Mesothelial cell of epicardium (in vitro differentiated cells): ENCODE measurements at regions not wholly inside any gene's neighbourhood (a gene's known extent, or its start where the extent isn't known, plus 50 kb on each side); places are given as distances from the start of the nearest gene placed in this dataset.
A peak's percentile ranks its signal among the peaks of the same experiment; 100 is the strongest.
"Not testable (repeated sequence)": the region's sequence is repeated elsewhere in the genome, so short reads cannot be mapped to it uniquely, and the experiment has no call there.

ENCODE experiments used
- DNase-seq, 2 experiments: peaks; one replicate each; pipeline ENCODE4 v3.0.0; 2021; ENCODE audit warnings: low spot score in 2 of 2; ENCODE audit not compliant: unreplicated experiment in 2 of 2
- H3K27ac Mint-ChIP-seq: 2 replicates; pipeline ENCODE4 v1.8.0; 2021; ENCODE audit warnings: mixed read lengths
- H3K27me3 Mint-ChIP-seq: 2 replicates; pipeline ENCODE4 v1.8.0; 2021; ENCODE audit warnings: low read depth, mixed read lengths
- H3K36me3 Mint-ChIP-seq: 2 replicates; pipeline ENCODE4 v1.8.0; 2021; ENCODE audit warnings: mixed read lengths
- H3K4me1 Mint-ChIP-seq: 2 replicates; pipeline ENCODE4 v1.8.0; 2021; ENCODE audit warnings: mixed read lengths
- H3K4me3 Mint-ChIP-seq: 2 replicates; pipeline ENCODE4 v1.8.0; 2021; ENCODE audit warnings: mild to moderate bottlenecking, moderate library complexity, mixed read lengths
- H3K9me3 Mint-ChIP-seq: 2 replicates; pipeline ENCODE4 v1.8.0; 2021; ENCODE audit warnings: mixed read lengths
- CTCF ChIP-seq: fragments of 200-600 bp; sonication (generic); IDR thresholded peaks from one replicate; pipeline ENCODE4 v1.5.0; 2021; ENCODE audit warnings: antibody characterized with exemption; ENCODE audit not compliant: unreplicated experiment

DNA sequence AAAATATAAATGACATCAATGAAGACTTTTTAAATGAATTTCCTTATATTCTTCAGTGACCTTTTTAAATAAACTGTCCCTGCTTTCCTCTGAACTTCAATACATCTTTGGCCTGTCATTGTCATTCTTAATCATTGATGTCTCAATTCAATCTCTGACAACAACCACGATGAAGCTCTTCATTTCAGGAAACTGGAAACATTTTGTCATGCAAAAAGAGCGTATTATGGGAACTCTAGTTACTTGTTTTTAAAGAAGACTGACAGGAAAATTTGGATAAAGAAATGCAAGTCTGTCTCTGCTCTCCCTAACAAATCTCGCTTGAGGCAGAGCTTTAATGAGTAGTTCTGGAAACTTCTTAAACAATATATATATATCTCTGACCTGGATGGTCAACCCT, 535.8 kb upstream of the ADGRL2 start:
- Mint-ChIP-seq H3K9me3 (peaks cover 4% of the 10 kb centered on the region), H3K27ac (no peak overlapping the region), H3K4me1 (peaks cover 15% of the 10 kb centered on the region), H3K4me3 (no peak overlapping the region), H3K36me3 (no peaks in the 10 kb centered on the region), H3K27me3 (no peaks in the 10 kb centered on the region)
- TF ChIP-seq CTCF: no peak
- no peak for DNase-seq

GRCh38 chr1:81259625-81260411, 540.9 kb upstream of the ADGRL2 start:
- H3K9me3 Mint-ChIP-seq: peaks cover 4% of the 10 kb centered on the region
- no peak overlapping the region for H3K4me3 Mint-ChIP-seq
- no peak overlapping the region for H3K27ac Mint-ChIP-seq
- H3K4me1 Mint-ChIP-seq: no peaks in the 10 kb centered on the region
- no peaks in the 10 kb centered on the region for H3K36me3 Mint-ChIP-seq
- TF ChIP-seq CTCF: no peak
- no peaks in the 10 kb centered on the region for H3K27me3 Mint-ChIP-seq
- DNase-seq: no peak

- no peaks in the 10 kb centered on the region for H3K9me3 Mint-ChIP-seq
- H3K27me3 Mint-ChIP-seq: no peaks in the 10 kb centered on the region
- no peak for DNase-seq
- no peak overlapping the region for H3K27ac Mint-ChIP-seq
- no peak overlapping the region for H3K4me3 Mint-ChIP-seq
- no peaks in the 10 kb centered on the region for H3K4me1 Mint-ChIP-seq
- H3K36me3 Mint-ChIP-seq: no peaks in the 10 kb centered on the region
- peak; percentile 20 for TF ChIP-seq CTCF
Observed at GRCh38 chr1:81254560-81254959, 546.2 kb upstream of the ADGRL2 start.

- Mint-ChIP-seq H3K4me1 (no peaks in the 10 kb centered on the region), H3K4me3 (no peak overlapping the region), H3K27me3 (peaks cover 3% of the 10 kb centered on the region), H3K9me3 (no peaks in the 10 kb centered on the region), H3K36me3 (no peaks in the 10 kb centered on the region), H3K27ac (no peak overlapping the region)
- no peak for TF ChIP-seq CTCF
- no peak for DNase-seq
Observed at GRCh38 chr1:81254068-81254467, 546.7 kb upstream of the ADGRL2 start.

GRCh38 chr1:81252471-81253151, 548.1 kb upstream of the ADGRL2 start:
- no peak for DNase-seq
- Mint-ChIP-seq H3K36me3 (no peaks in the 10 kb centered on the region), H3K27me3 (peaks cover 13% of the 10 kb centered on the region), H3K4me3 (no peak overlapping the region), H3K4me1 (no peaks in the 10 kb centered on the region), H3K27ac (no peak overlapping the region), H3K9me3 (no peaks in the 10 kb centered on the region)
- TF ChIP-seq CTCF: no peak

DNA sequence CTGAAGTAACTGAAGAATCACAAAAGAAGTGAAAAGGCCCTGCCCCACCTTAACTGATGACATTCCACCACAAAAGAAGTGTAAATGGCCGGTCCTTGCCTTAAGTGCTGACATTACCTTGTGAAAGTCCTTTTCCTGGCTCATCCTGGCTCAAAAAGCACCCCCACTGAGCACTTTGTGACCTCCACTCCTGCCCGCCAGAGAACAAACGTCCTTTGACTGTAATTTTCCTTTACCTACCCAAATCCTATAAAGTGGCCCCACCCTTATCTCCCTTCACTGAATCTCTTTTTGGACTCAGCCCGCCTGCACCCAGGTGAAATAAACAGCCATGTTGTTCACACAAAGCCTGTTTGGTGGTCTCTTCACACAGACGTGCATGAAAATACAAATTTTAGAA, 549.9 kb upstream of the ADGRL2 start:
- DNase-seq, H3K4me1 Mint-ChIP-seq, H3K9me3 Mint-ChIP-seq, H3K27ac Mint-ChIP-seq, H3K4me3 Mint-ChIP-seq, H3K36me3 Mint-ChIP-seq: not testable (repeated sequence)
- H3K27me3 Mint-ChIP-seq: peaks cover 18% of the 10 kb centered on the region

DNA sequence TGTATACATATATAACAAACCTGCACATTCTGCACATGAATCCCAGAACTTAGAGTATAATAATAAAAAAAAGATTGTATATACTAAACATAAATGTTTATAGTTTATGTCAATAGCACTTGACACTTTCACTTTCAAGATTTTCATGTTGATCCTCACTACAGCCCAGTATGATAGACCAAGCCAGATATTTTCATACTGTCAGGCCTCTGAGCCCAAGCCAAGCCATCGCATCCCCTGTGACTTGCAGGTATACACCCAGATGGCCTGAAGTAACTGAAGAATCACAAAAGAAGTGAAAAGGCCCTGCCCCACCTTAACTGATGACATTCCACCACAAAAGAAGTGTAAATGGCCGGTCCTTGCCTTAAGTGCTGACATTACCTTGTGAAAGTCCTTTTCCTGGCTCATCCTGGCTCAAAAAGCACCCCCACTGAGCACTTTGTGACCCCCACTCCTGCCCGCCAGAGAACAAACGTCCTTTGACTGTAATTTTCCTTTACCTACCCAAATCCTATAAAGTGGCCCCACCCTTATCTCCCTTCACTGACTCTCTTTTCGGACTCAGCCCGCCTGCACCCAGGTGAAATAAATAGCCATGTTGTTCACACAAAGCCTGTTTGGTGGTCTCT, 555.5 kb upstream of the ADGRL2 start:
- H3K36me3 Mint-ChIP-seq, H3K4me3 Mint-ChIP-seq, DNase-seq, H3K27ac Mint-ChIP-seq, H3K9me3 Mint-ChIP-seq, H3K4me1 Mint-ChIP-seq: not testable (repeated sequence)
- peaks cover 25% of the 10 kb centered on the region for H3K27me3 Mint-ChIP-seq

- H3K36me3 Mint-ChIP-seq, H3K4me1 Mint-ChIP-seq, DNase-seq, H3K27ac Mint-ChIP-seq, H3K4me3 Mint-ChIP-seq, H3K9me3 Mint-ChIP-seq: not testable (repeated sequence)
- peaks cover 25% of the 10 kb centered on the region for H3K27me3 Mint-ChIP-seq
Observed at GRCh38 chr1:81244612-81245011, 556.1 kb upstream of the ADGRL2 start.
